Cardiac septum (tissue), 1 donor: ENCODE measurements at regions not wholly inside any gene's neighbourhood (a gene's known extent, or its start where the extent isn't known, plus 50 kb on each side); places are given as distances from the start of the nearest gene placed in this dataset.

Source experiments
- DNase-seq: peaks from one replicate; pipeline ENCODE4 v3.0.0-alpha.2; 2020; ENCODE audit warnings: low spot score
- intact Hi-C: fragments of 100-400 bp; cut with DNase I; formaldehyde crosslinking; loops from one replicate; pipeline ENCODE4 v1.14.0; 2022
- donor health status: DM: no; HTN: no; CAD: no.

GRCh38 chr21:36584980-36585940, 105.3 kb upstream of the CLDN14 start:
- no peak for DNase-seq
- intact Hi-C loops, result loop anchor here (10.0 kb wide), 1 partner anchor 60 kb away; no protein-coding TSS in a partner anchor

- no peak for DNase-seq
- intact Hi-C loops, result loop anchor here (10.0 kb wide), 1 partner anchor 63 kb away; no protein-coding TSS in a partner anchor
Measured at GRCh38 chr21:36587388-36587787, 107.5 kb upstream of the CLDN14 start.

- no peak for DNase-seq
- intact Hi-C loops, result loop anchor here (10.0 kb wide), 1 partner anchor 65 kb away; no protein-coding TSS in a partner anchor
Measured at GRCh38 chr21:36589352-36589971, 109.5 kb upstream of the SIM2 start.

- DNase-seq, result no peak
- intact Hi-C loops, result no loop called here
Measured at GRCh38 chr21:36591326-36591970, 107.5 kb upstream of the SIM2 start.

- intact Hi-C loops, result no loop called here
- DNase-seq, result no peak
Measured at GRCh38 chr21:36596174-36596573, 102.7 kb upstream of the SIM2 start.

- intact Hi-C loops, result no loop called here
- DNase-seq, result no peak
Measured at GRCh38 chr21:36601362-36601761, 97.6 kb upstream of the SIM2 start.

- DNase-seq, result no peak
- intact Hi-C loops, result no loop called here
Measured at GRCh38 chr21:36602735-36603134, 96.2 kb upstream of the SIM2 start.

GRCh38 chr21:36603221-36603620, 95.7 kb upstream of the SIM2 start:
- DNase-seq, result no peak
- intact Hi-C loops, result no loop called here

GRCh38 chr21:36605426-36605825, 93.5 kb upstream of the SIM2 start:
- DNase-seq, result no peak
- intact Hi-C loops, result no loop called here

GRCh38 chr21:36606287-36606982, 92.5 kb upstream of the SIM2 start:
- DNase-seq, result no peak
- intact Hi-C loops, result no loop called here

- no peak for DNase-seq
- intact Hi-C loops, result no loop called here
Measured at GRCh38 chr21:36606983-36607325, 92.0 kb upstream of the SIM2 start.

- intact Hi-C loops, result no loop called here
- DNase-seq, result no peak
Measured at GRCh38 chr21:36608041-36608896, 90.6 kb upstream of the SIM2 start.

GRCh38 chr21:36608897-36609225, 90.1 kb upstream of the SIM2 start:
- intact Hi-C loops, result no loop called here
- no peak for DNase-seq

- no peak for DNase-seq
Measured at GRCh38 chr21:36609654-36610053, 89.3 kb upstream of the SIM2 start.

GRCh38 chr21:36610201-36610600, 88.7 kb upstream of the SIM2 start:
- DNase-seq, result no peak
- intact Hi-C loops, result no loop called here

More at GRCh38 chr21:36609654-36610053, 89.3 kb upstream of the SIM2 start:
- intact Hi-C loops, result no loop called here

GRCh38 chr21:36610935-36611334, 88.0 kb upstream of the SIM2 start:
- DNase-seq, result no peak
- intact Hi-C loops, result no loop called here

GRCh38 chr21:36611379-36611778, 87.5 kb upstream of the SIM2 start:
- no peak for DNase-seq
- intact Hi-C loops, result no loop called here

GRCh38 chr21:36613059-36613458, 85.9 kb upstream of the SIM2 start:
- intact Hi-C loops, result no loop called here
- no peak for DNase-seq

GRCh38 chr21:36613554-36613953, 85.4 kb upstream of the SIM2 start:
- DNase-seq, result no peak
- intact Hi-C loops, result no loop called here
